CD14-positive monocyte (primary cell): ENCODE measurements at regions not wholly inside any gene's neighbourhood (a gene's known extent, or its start where the extent isn't known, plus 50 kb on each side); places are given as distances from the start of the nearest gene placed in this dataset.

ENCODE experiments used
- DNase-seq, 3 donors: peaks; one replicate each; pipeline ENCODE4 v3.0.0-alpha.2; 2011 to 2022
- H2AFZ ChIP-seq: 2 replicates; pipeline ENCODE4 v1.6.0; 2012; ENCODE audit warnings: mild to moderate bottlenecking, low read depth, low read length, inconsistent platforms; ENCODE audit not compliant: insufficient read depth, poor library complexity, severe bottlenecking
- H3K27ac ChIP-seq, 2 donors: 1 replicate in 1 of 2; 2 replicates in 1 of 2; pipeline ENCODE4 v1.5.1; 2012 to 2013; ENCODE audit warnings: low read length in 2 of 2, control low read depth in 1 of 2, inconsistent platforms in 1 of 2, low read depth in 1 of 2, mild to moderate bottlenecking in 1 of 2
- H3K27me3 ChIP-seq, 2 donors: one replicate each; pipeline versions ENCODE4 v1.6.0 to v1.6.1; 2011 to 2013; ENCODE audit warnings: low read length in 2 of 2; ENCODE audit not compliant: control insufficient read depth in 2 of 2, insufficient read depth in 2 of 2
- H3K36me3 ChIP-seq, 2 donors: replicated peaks in 1 of 2; 1 replicate in 1 of 2; 2 replicates in 1 of 2; pipeline versions ENCODE4 v1.5.1 to v1.6.1; 2012 to 2013; ENCODE audit warnings: low read length in 2 of 2, control low read depth in 1 of 2, inconsistent platforms in 1 of 2, mild to moderate bottlenecking in 1 of 2; ENCODE audit not compliant: insufficient read depth in 2 of 2, control insufficient read depth in 1 of 2
- H3K4me1 ChIP-seq, 2 donors: 1 replicate in 1 of 2; 2 replicates in 1 of 2; pipeline versions ENCODE4 v1.5.1 to v1.6.1; 2012 to 2013; ENCODE audit warnings: low read length in 2 of 2, control low read depth in 1 of 2, inconsistent platforms in 1 of 2, mild to moderate bottlenecking in 1 of 2, moderate library complexity in 1 of 2; ENCODE audit not compliant: insufficient read depth in 2 of 2, control insufficient read depth in 1 of 2
- H3K4me2 ChIP-seq: replicated peaks from 2 replicates; pipeline ENCODE3; 2012; ENCODE audit warnings: low read length, moderate library complexity, mild to moderate bottlenecking; ENCODE audit not compliant: poor library complexity, severe bottlenecking; ENCODE audit errors: extremely low read depth
- H3K4me3 ChIP-seq, 3 experiments: fragments of 200-600 bp in 1 of 3; sonication (generic) in 1 of 3; replicated peaks in 1 of 3; 1 replicate in 2 of 3; 2 replicates in 1 of 3; pipeline ENCODE4 v1.5.1; 2011 to 2013; ENCODE audit warnings: low read length in 3 of 3, mild to moderate bottlenecking in 3 of 3, control low read depth in 2 of 3, low read depth in 2 of 3, inconsistent platforms in 1 of 3, moderate library complexity in 1 of 3
- H3K79me2 ChIP-seq: 2 replicates; pipeline ENCODE4 v1.6.0; 2012; ENCODE audit warnings: mild to moderate bottlenecking, control low read depth, inconsistent platforms, low read length, moderate library complexity; ENCODE audit not compliant: insufficient read depth
- H3K9ac ChIP-seq: 2 replicates; pipeline ENCODE4 v1.6.0; 2017; ENCODE audit warnings: low read length, mild to moderate bottlenecking; ENCODE audit not compliant: insufficient read depth, poor library complexity, severe bottlenecking
- H3K9me3 ChIP-seq, 2 donors: replicated peaks in 1 of 2; 1 replicate in 1 of 2; 2 replicates in 1 of 2; pipeline versions ENCODE4 v1.5.1 to v1.6.1; 2012 to 2013; ENCODE audit warnings: low read length in 2 of 2, control low read depth in 1 of 2; ENCODE audit not compliant: control insufficient read depth in 1 of 2, insufficient read depth in 1 of 2
- H4K20me1 ChIP-seq: 2 replicates; pipeline ENCODE4 v1.6.0; 2012; ENCODE audit warnings: mild to moderate bottlenecking, low read length, control low read depth, moderate library complexity; ENCODE audit not compliant: insufficient read depth
- H3K27ac Mint-ChIP-seq, 7 donors: one replicate each; pipeline ENCODE4 v1.8.0; 2020; ENCODE audit warnings: mild to moderate bottlenecking in 7 of 7, mixed read lengths in 7 of 7, moderate library complexity in 6 of 7, inconsistent platforms in 2 of 7
- H3K27me3 Mint-ChIP-seq, 3 donors: one replicate each; pipeline ENCODE4 v1.8.0; 2021 to 2022; ENCODE audit warnings: low read depth in 3 of 3, mild to moderate bottlenecking in 3 of 3, mixed read lengths in 3 of 3, moderate library complexity in 3 of 3, inconsistent platforms in 1 of 3
- H3K36me3 Mint-ChIP-seq, 2 donors: one replicate each; pipeline ENCODE4 v1.8.0; 2020; ENCODE audit warnings: mixed read lengths in 2 of 2, inconsistent platforms in 1 of 2, mild to moderate bottlenecking in 1 of 2
- H3K4me1 Mint-ChIP-seq: one replicate; pipeline ENCODE4 v1.8.0; 2020; ENCODE audit warnings: mild to moderate bottlenecking, mixed read lengths
- H3K4me3 Mint-ChIP-seq, 2 donors: one replicate each; pipeline ENCODE4 v1.8.0; 2020; ENCODE audit warnings: mild to moderate bottlenecking in 2 of 2, mixed read lengths in 2 of 2, moderate library complexity in 1 of 2
- H3K9me3 Mint-ChIP-seq, 7 donors: one replicate each; pipeline ENCODE4 v1.8.0; 2020 to 2022; ENCODE audit warnings: mixed read lengths in 7 of 7, mild to moderate bottlenecking in 6 of 7, moderate library complexity in 6 of 7, inconsistent platforms in 2 of 7
- CTCF ChIP-seq: fragments of 200-600 bp; IDR thresholded peaks from one replicate; pipeline ENCODE4 v1.8.0; 2022; ENCODE audit warnings: antibody characterized with exemption, mild to moderate bottlenecking
- WGBS: methylation state at CpG from one replicate; pipeline ENCODE4 v1.1.5; 2013; ENCODE audit warnings: missing lambda C conversion rate; ENCODE audit not compliant: insufficient coverage; 5-methylcytosine and 5-hydroxymethylcytosine counted together
- intact Hi-C, 2 donors: fragments of 100-400 bp; cut with micrococcal nuclease; formaldehyde crosslinking; loops; one replicate each; pipeline versions ENCODE4 v1.15.0 to v1.15.1; 2023

DNA sequence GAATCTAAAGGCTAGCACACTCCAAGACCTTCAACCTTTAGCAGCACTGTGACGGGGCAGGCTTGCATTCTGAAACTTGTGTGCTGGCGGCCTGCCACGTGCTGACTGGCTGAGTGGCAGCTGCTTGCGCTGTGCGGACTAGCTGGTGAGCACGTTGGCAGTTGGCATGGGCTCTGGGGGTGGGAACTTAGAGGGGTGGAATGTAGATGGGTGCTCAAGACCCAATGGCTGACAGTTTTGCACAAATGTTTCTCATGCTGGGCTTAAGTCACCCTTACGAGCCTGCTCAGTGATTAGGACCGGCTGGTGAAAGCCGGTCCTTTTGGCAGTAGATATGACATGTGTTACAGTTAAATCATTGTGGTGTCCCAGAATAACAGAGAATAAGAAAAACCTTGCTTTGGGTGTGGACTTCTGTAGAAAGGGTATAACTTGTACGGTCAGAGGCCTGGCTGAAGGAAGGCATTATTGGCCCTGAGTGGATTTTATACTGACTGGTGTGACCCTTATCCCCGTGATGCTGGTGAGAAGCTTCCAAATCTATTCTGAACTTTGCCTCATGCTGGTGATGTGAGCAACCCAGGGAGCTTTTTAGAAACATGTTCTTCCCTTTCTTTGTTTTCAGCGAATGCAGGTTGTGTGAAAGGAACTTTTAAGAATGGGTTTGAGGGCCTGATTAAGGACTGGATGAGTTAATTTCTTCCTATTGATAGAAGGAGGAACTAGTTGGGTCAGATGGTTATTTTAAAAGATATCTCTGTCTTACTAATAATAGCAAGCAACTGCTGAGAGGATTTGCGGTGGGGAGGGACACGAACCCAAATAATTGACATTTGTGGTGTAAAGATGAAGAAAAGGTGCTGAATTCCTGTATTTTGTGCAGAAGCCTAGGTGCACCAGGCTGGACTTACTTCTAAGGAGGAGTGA is 107.4 kb upstream of the SLC4A4 start:
- WGBS, result 92% methylated on average over 13 of the region's 14 CpGs
- TF ChIP-seq CTCF, result no peak
- H3K9me3 Mint-ChIP-seq, result no peaks in the 10 kb centered on the region
- peaks cover 7 to 28% (median 8%) of the 10 kb centered on the region in 3 donors for H3K27me3 Mint-ChIP-seq
- no peaks in the 10 kb centered on the region for H3K4me1 Mint-ChIP-seq
- Histone ChIP-seq H3K4me1 (no peaks in the 10 kb centered on the region), H4K20me1 (no peaks in the 10 kb centered on the region), H3K9me3 (no peaks in the 10 kb centered on the region), H3K9ac (no peak overlapping the region), H2AFZ (no peak overlapping the region), H3K27me3 (no peaks in the 10 kb centered on the region), H3K4me2 (no peak overlapping the region), H3K4me3 (no peak overlapping the region), H3K36me3 (no peaks in the 10 kb centered on the region), H3K79me2 (no peaks in the 10 kb centered on the region), H3K27ac (no peak overlapping the region)
- no peaks in the 10 kb centered on the region for H3K36me3 Mint-ChIP-seq
- no peak overlapping the region for H3K4me3 Mint-ChIP-seq
- DNase-seq, result no peak
- H3K27ac Mint-ChIP-seq, result no peak overlapping the region
- intact Hi-C loops, result no loop called here

DNA sequence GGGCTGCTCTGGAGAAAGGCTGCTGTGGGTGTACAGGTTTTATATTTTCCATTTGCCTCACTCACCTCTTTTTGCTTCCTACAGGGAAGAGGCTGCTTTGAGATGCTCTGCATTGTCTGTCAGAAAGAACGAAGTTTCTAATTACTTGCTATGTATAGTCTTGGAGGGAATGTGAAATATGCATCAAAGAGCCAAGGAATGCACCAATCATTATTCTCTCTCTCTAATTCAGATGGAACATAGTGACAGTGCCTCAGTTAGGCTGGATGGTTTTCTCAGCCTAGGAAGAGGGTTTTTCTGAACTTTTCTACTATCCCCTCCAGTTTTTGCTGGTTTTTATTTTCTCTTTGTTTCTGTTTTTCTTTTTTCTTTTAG is 106.8 kb upstream of the SLC4A4 start:
- no peak for TF ChIP-seq CTCF
- H3K27me3 Mint-ChIP-seq, result peaks cover 5 to 28% (median 7%) of the 10 kb centered on the region in 3 donors
- Histone ChIP-seq H3K4me3 (no peak overlapping the region), H3K79me2 (no peaks in the 10 kb centered on the region), H3K9ac (no peak overlapping the region), H3K4me1 (no peaks in the 10 kb centered on the region), H3K27ac (no peak overlapping the region), H3K27me3 (no peaks in the 10 kb centered on the region), H2AFZ (no peak overlapping the region), H3K36me3 (no peaks in the 10 kb centered on the region), H3K4me2 (no peak overlapping the region), H3K9me3 (no peaks in the 10 kb centered on the region), H4K20me1 (no peaks in the 10 kb centered on the region)
- no peak overlapping the region for H3K27ac Mint-ChIP-seq
- no peaks in the 10 kb centered on the region for H3K4me1 Mint-ChIP-seq
- no CpG with 5 or more reads among the region's 1 CpG for WGBS
- no peak for DNase-seq
- H3K9me3 Mint-ChIP-seq, result no peaks in the 10 kb centered on the region
- intact Hi-C loops, result no loop called here
- no peak overlapping the region for H3K4me3 Mint-ChIP-seq
- no peaks in the 10 kb centered on the region for H3K36me3 Mint-ChIP-seq
